HCT116 (cell line): ENCODE measurements at regions not wholly inside any gene's neighbourhood (a gene's known extent, or its start where the extent isn't known, plus 50 kb on each side); places are given as distances from the start of the nearest gene placed in this dataset.

ENCODE experiments used
- EGR1 ChIP-seq: IDR thresholded peaks from 2 replicates; pipeline ENCODE4 v1.6.1; 2012; ENCODE audit warnings: low read depth
- EZH2 ChIP-seq: fragments of 200-600 bp; sonication (generic); IDR thresholded peaks from 2 replicates; pipeline ENCODE4 v1.6.1; 2017; ENCODE audit warnings: antibody characterized with exemption, mixed run types
- EZH2phosphoT487 ChIP-seq: fragments of 200-600 bp; IDR thresholded peaks from 2 replicates; pipeline ENCODE4 v1.6.1; 2018; ENCODE audit warnings: antibody characterized with exemption, borderline replicate concordance
- POLR2A ChIP-seq: IDR thresholded peaks from 2 replicates; pipeline ENCODE4 v1.7.0; 2011; ENCODE audit warnings: borderline replicate concordance; ENCODE audit not compliant: insufficient read depth, insufficient read length; ENCODE audit errors: extremely low read depth
- POLR2AphosphoS5 ChIP-seq: IDR thresholded peaks from 2 replicates; pipeline ENCODE4 v1.6.1; 2011; ENCODE audit warnings: mild to moderate bottlenecking, low read depth, low read length, moderate library complexity
- SIN3A ChIP-seq: IDR thresholded peaks from 2 replicates; pipeline ENCODE4 v1.6.1; 2012; ENCODE audit warnings: low read depth
- YY1 ChIP-seq: IDR thresholded peaks from 2 replicates; pipeline ENCODE4 v1.6.1; 2011; ENCODE audit warnings: low read length, low read depth, moderate library complexity, mild to moderate bottlenecking; ENCODE audit not compliant: insufficient replicate concordance; ENCODE audit errors: extremely low read depth
- ZNF274 ChIP-seq: fragments of 200-500 bp; sonication (Bioruptor generic); IDR thresholded peaks from 2 replicates; pipeline ENCODE4 v1.6.1; 2014; ENCODE audit warnings: mild to moderate bottlenecking, low read depth, low read length, inconsistent platforms
- TF ChIP-seq, protein P1 (sequence below), 3 experiments: fragments of 200-600 bp in 1 of 3; sonication (generic) in 1 of 3; IDR thresholded peaks in 2 of 3; conservative IDR thresholded peaks in 1 of 3; 2 replicates each; pipeline ENCODE4 v1.5.1; 2012 to 2017; ENCODE audit warnings: low read depth in 2 of 3, low read length in 2 of 3, antibody characterized with exemption in 1 of 3, borderline replicate concordance in 1 of 3, control low read depth in 1 of 3, mild to moderate bottlenecking in 1 of 3, mixed read lengths in 1 of 3, mixed run types in 1 of 3, moderate library complexity in 1 of 3; ENCODE audit not compliant: insufficient read depth in 1 of 3

DNA sequence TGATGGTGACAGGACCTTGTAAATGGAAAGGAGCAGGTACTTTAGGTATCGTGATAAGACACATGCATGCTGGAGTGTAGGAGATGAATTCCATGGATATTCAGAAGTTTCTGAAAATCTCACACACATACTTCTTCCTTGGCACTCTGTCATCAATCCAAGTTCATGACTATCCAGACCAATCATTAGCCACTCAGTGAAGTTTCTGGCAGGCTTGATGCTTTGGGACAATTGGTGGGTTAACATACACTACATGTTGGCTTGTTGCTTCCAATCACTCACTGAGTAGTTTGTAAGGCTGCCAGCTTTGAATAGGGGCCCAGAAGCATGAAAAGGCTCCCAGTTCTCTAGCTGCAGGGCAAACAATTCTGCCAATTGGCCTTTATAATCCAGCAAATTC is 147.6 kb downstream of the CEMIP2 start:
- TF ChIP-seq POLR2A, result no peak
- TF ChIP-seq, protein P1, sequence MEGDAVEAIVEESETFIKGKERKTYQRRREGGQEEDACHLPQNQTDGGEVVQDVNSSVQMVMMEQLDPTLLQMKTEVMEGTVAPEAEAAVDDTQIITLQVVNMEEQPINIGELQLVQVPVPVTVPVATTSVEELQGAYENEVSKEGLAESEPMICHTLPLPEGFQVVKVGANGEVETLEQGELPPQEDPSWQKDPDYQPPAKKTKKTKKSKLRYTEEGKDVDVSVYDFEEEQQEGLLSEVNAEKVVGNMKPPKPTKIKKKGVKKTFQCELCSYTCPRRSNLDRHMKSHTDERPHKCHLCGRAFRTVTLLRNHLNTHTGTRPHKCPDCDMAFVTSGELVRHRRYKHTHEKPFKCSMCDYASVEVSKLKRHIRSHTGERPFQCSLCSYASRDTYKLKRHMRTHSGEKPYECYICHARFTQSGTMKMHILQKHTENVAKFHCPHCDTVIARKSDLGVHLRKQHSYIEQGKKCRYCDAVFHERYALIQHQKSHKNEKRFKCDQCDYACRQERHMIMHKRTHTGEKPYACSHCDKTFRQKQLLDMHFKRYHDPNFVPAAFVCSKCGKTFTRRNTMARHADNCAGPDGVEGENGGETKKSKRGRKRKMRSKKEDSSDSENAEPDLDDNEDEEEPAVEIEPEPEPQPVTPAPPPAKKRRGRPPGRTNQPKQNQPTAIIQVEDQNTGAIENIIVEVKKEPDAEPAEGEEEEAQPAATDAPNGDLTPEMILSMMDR (IDR thresholded peaks at IDR 0.05 in 2 of 3, conservative IDR thresholded peaks at IDR 0.05 in 1 of 3; ENCODE audit: borderline replicate concordance in 1 of 3, insufficient read depth in 1 of 3, low read depth in 2 of 3, low read length in 2 of 3), result no peak
- TF ChIP-seq SIN3A, result no peak
- TF ChIP-seq YY1, result no peak
- TF ChIP-seq POLR2AphosphoS5, result no peak
- no peak for TF ChIP-seq EZH2phosphoT487
- no peak for TF ChIP-seq EGR1
- TF ChIP-seq EZH2, result no peak
- no peak for TF ChIP-seq ZNF274
